Keratinocyte (primary cell): ENCODE measurements at regions not wholly inside any gene's neighbourhood (a gene's known extent, or its start where the extent isn't known, plus 50 kb on each side); places are given as distances from the start of the nearest gene placed in this dataset.
A peak's percentile ranks its signal among the peaks of the same experiment; 100 is the strongest.
"Not testable (repeated sequence)": the region's sequence is repeated elsewhere in the genome, so short reads cannot be mapped to it uniquely, and the experiment has no call there.

ENCODE experiments used
- DNase-seq: peaks from one replicate; pipeline ENCODE4 v3.0.0-alpha.2; 2011; ENCODE audit warnings: low read depth, missing footprints, low spot score
- FAIRE-seq: peaks from 2 replicates; lab custom pipeline; 2011; peaks lifted over from hg19 to GRCh38; lab: Jason Lieb, UNC
- H2AFZ ChIP-seq: 2 replicates; pipeline ENCODE4 v1.6.0; 2012; ENCODE audit warnings: low read length, control low read depth, inconsistent platforms; ENCODE audit not compliant: control insufficient read depth
- H3K27ac ChIP-seq: 2 replicates; pipeline ENCODE4 v1.5.1; 2011; ENCODE audit warnings: low read length; ENCODE audit not compliant: control insufficient read depth, insufficient read depth
- H3K27me3 ChIP-seq: 3 replicates; pipeline ENCODE4 v1.6.0; 2011; ENCODE audit warnings: low read length; ENCODE audit not compliant: control insufficient read depth, insufficient read depth; ENCODE audit errors: extremely low read depth
- H3K36me3 ChIP-seq, 2 experiments: 2 replicates in 1 of 2; 3 replicates in 1 of 2; pipeline ENCODE4 v1.5.1; 2011; ENCODE audit warnings: low read length in 2 of 2, mild to moderate bottlenecking in 1 of 2; ENCODE audit not compliant: control insufficient read depth in 2 of 2, insufficient read depth in 2 of 2; ENCODE audit errors: extremely low read depth in 1 of 2
- H3K4me1 ChIP-seq: 3 replicates; pipeline ENCODE4 v1.5.1; 2011; ENCODE audit warnings: low read length; ENCODE audit not compliant: control insufficient read depth, insufficient read depth; ENCODE audit errors: extremely low read depth
- H3K4me2 ChIP-seq: 3 replicates; pipeline ENCODE4 v1.6.0; 2011; ENCODE audit warnings: low read depth, low read length; ENCODE audit not compliant: control insufficient read depth, insufficient read depth; ENCODE audit errors: extremely low read depth
- H3K4me3 ChIP-seq, 3 experiments: fragments of 200-600 bp in 1 of 3; sonication (generic) in 1 of 3; 2 replicates in 2 of 3; 3 replicates in 1 of 3; pipeline ENCODE4 v1.5.1; 2011 to 2016; ENCODE audit warnings: low read length in 3 of 3, mild to moderate bottlenecking in 3 of 3, control low read depth in 2 of 3, inconsistent platforms in 1 of 3, low read depth in 1 of 3, mixed read lengths in 1 of 3, mixed run types in 1 of 3, moderate library complexity in 1 of 3; ENCODE audit not compliant: control insufficient read depth in 2 of 3, insufficient read depth in 2 of 3; ENCODE audit errors: extremely low read depth in 1 of 3
- H3K79me2 ChIP-seq: 2 replicates; pipeline ENCODE4 v1.6.0; 2012; ENCODE audit warnings: low read length; ENCODE audit not compliant: control insufficient read depth, insufficient read depth
- H3K9ac ChIP-seq: 3 replicates; pipeline ENCODE4 v1.6.0; 2011; ENCODE audit warnings: low read length; ENCODE audit not compliant: control insufficient read depth, insufficient read depth; ENCODE audit errors: extremely low read depth
- H3K9me1 ChIP-seq: 3 replicates; pipeline ENCODE4 v1.6.0; 2011; ENCODE audit warnings: low read length; ENCODE audit not compliant: control insufficient read depth, insufficient read depth; ENCODE audit errors: extremely low read depth
- H3K9me3 ChIP-seq: 2 replicates; pipeline ENCODE4 v1.5.1; 2012; ENCODE audit warnings: low read depth, low read length; ENCODE audit not compliant: control insufficient read depth
- H4K20me1 ChIP-seq: 3 replicates; pipeline ENCODE4 v1.6.0; 2011; ENCODE audit warnings: low read length; ENCODE audit not compliant: control insufficient read depth, insufficient read depth; ENCODE audit errors: extremely low read depth
- CTCF ChIP-seq, 3 experiments: IDR thresholded peaks in 1 of 3; conservative IDR thresholded peaks in 1 of 3; optimal IDR thresholded peaks in 1 of 3; 2 replicates in 2 of 3; 3 replicates in 1 of 3; pipeline versions ENCODE3 to v1.5.1; 2011; ENCODE audit warnings: low read length in 3 of 3, mild to moderate bottlenecking in 3 of 3, moderate library complexity in 2 of 3, control low read depth in 1 of 3, inconsistent platforms in 1 of 3; ENCODE audit not compliant: insufficient read depth in 2 of 3; ENCODE audit errors: extremely low read depth in 1 of 3
- EZH2 ChIP-seq: IDR thresholded peaks from one replicate; pipeline ENCODE4 v1.6.1; 2012; ENCODE audit warnings: inconsistent platforms, mild to moderate bottlenecking, low read length, moderate library complexity
- dilution Hi-C: fragments of 300-500 bp; cut with MboI; formaldehyde crosslinking; loops from one replicate; pipeline ENCODE4 v1.7.0; 2020; ENCODE audit warnings: low sequenced_read_pairs; ENCODE audit not compliant: extremely low pct_ligation_motif_present

- dilution Hi-C loops = no loop called here
- DNase-seq (no peak), FAIRE-seq (no peak)
- Histone ChIP-seq H3K9me1 (no peaks in the 10 kb centered on the region), H3K27ac (no peak overlapping the region), H3K9ac (no peak overlapping the region), H3K4me3 (no peak overlapping the region), H3K4me1 (peaks cover 17% of the 10 kb centered on the region), H3K4me2 (no peak overlapping the region), H2AFZ (no peak overlapping the region), H3K79me2 (no peaks in the 10 kb centered on the region), H4K20me1 (no peaks in the 10 kb centered on the region), H3K36me3 (no peaks in the 10 kb centered on the region), H3K9me3 (peaks cover 2% of the 10 kb centered on the region), H3K27me3 (no peaks in the 10 kb centered on the region)
- TF ChIP-seq CTCF (optimal IDR thresholded peaks at IDR 0.05 in 1 of 3, IDR thresholded peaks at IDR 0.05 in 1 of 3, conservative IDR thresholded peaks at IDR 0.05 in 1 of 3; ENCODE audit: extremely low read depth in 1 of 3, insufficient read depth in 2 of 3, low read length in 3 of 3) (no peak), EZH2 (no peak)
Measured at GRCh38 chr2:65574993-65575392, 142.6 kb upstream of the SPRED2 start.

- DNase-seq, H3K4me2 ChIP-seq, H3K27ac ChIP-seq, dilution Hi-C loops, H3K4me3 ChIP-seq, H3K9me1 ChIP-seq, H2AFZ ChIP-seq, H3K36me3 ChIP-seq, H3K79me2 ChIP-seq, H3K9me3 ChIP-seq, H4K20me1 ChIP-seq, H3K9ac ChIP-seq, FAIRE-seq, H3K27me3 ChIP-seq: not testable (repeated sequence)
- H3K4me1 ChIP-seq = peaks cover 25% of the 10 kb centered on the region
Measured at GRCh38 chr2:65568656-65569440, 136.4 kb upstream of the SPRED2 start.

- Histone ChIP-seq H3K27ac (peak overlapping the region; percentile 99), H3K4me3 (peak overlapping the region; percentile 45 to 80 (median 79)), H3K27me3 (no peaks in the 10 kb centered on the region), H3K4me2 (peak overlapping the region; percentile 99), H3K9me3 (no peaks in the 10 kb centered on the region), H4K20me1 (no peaks in the 10 kb centered on the region), H3K9me1 (no peaks in the 10 kb centered on the region), H3K9ac (peak overlapping the region; percentile 96), H3K36me3 (no peaks in the 10 kb centered on the region), H3K4me1 (peaks cover 25% of the 10 kb centered on the region), H3K79me2 (no peaks in the 10 kb centered on the region), H2AFZ (peak overlapping the region; percentile 42)
- FAIRE-seq = peak; percentile 97
- no peak for TF ChIP-seq EZH2
- TF ChIP-seq CTCF (optimal IDR thresholded peaks at IDR 0.05 in 1 of 3, IDR thresholded peaks at IDR 0.05 in 1 of 3, conservative IDR thresholded peaks at IDR 0.05 in 1 of 3; ENCODE audit: extremely low read depth in 1 of 3, insufficient read depth in 2 of 3, low read length in 3 of 3) = no peak
- dilution Hi-C loops = no loop called here
- peak; percentile 81 for DNase-seq
Measured at GRCh38 chr2:65566617-65567016, 134.2 kb upstream of the SPRED2 start.
